KMS-11 (cell line): ENCODE measurements at regions not wholly inside any gene's neighbourhood (a gene's known extent, or its start where the extent isn't known, plus 50 kb on each side); places are given as distances from the start of the nearest gene placed in this dataset.
A peak's percentile ranks its signal among the peaks of the same experiment; 100 is the strongest.

Experiments
- H2AFZ ChIP-seq: fragments of 200-600 bp; sonication (generic); 2 replicates; pipeline ENCODE4 v1.6.1; 2016; ENCODE audit warnings: antibody characterized with exemption, mixed run types, low read depth
- H3K27ac ChIP-seq: fragments of 200-600 bp; sonication (generic); 2 replicates; pipeline ENCODE4 v1.6.1; 2016; ENCODE audit warnings: mild to moderate bottlenecking, mixed run types
- H3K27me3 ChIP-seq: fragments of 200-600 bp; sonication (generic); 2 replicates; pipeline ENCODE4 v1.6.1; 2017; ENCODE audit warnings: mild to moderate bottlenecking, low read depth, mixed run types, moderate library complexity; ENCODE audit not compliant: insufficient read depth
- H3K36me3 ChIP-seq: fragments of 200-600 bp; sonication (generic); 2 replicates; pipeline ENCODE4 v1.6.1; 2017; ENCODE audit warnings: mild to moderate bottlenecking, mixed run types; ENCODE audit not compliant: insufficient read depth
- H3K4me1 ChIP-seq: fragments of 200-600 bp; sonication (generic); 2 replicates; pipeline ENCODE4 v1.6.1; 2016; ENCODE audit warnings: mild to moderate bottlenecking, low read depth, mixed run types; ENCODE audit not compliant: poor library complexity, severe bottlenecking
- H3K4me2 ChIP-seq: fragments of 200-600 bp; sonication (generic); 2 replicates; pipeline ENCODE4 v1.7.0; 2016; ENCODE audit warnings: mild to moderate bottlenecking, mixed run types
- H3K4me3 ChIP-seq: fragments of 200-600 bp; sonication (generic); IDR thresholded peaks from 2 replicates; pipeline ENCODE4 v1.6.1; 2017; ENCODE audit warnings: low read depth, low read length, mixed read lengths; ENCODE audit not compliant: insufficient read depth
- H3K79me2 ChIP-seq: fragments of 200-600 bp; sonication (generic); 2 replicates; pipeline ENCODE4 v1.6.1; 2016; ENCODE audit warnings: low read depth, mixed run types; ENCODE audit not compliant: insufficient read depth
- H3K9ac ChIP-seq: fragments of 200-600 bp; sonication (generic); 2 replicates; pipeline ENCODE4 v1.6.1; 2016; ENCODE audit warnings: mild to moderate bottlenecking, mixed run types
- H4K20me1 ChIP-seq: fragments of 200-600 bp; sonication (generic); 2 replicates; pipeline ENCODE4 v1.6.1; 2016; ENCODE audit warnings: mild to moderate bottlenecking, mixed run types; ENCODE audit not compliant: insufficient read depth
- TF ChIP-seq, protein P1 (sequence below): fragments of 200-600 bp; sonication (generic); conservative IDR thresholded peaks from 2 replicates; pipeline ENCODE4 v1.6.1; 2017; ENCODE audit warnings: low read depth, mild to moderate bottlenecking, antibody characterized with exemption, low read length, moderate library complexity, mixed read lengths

DNA sequence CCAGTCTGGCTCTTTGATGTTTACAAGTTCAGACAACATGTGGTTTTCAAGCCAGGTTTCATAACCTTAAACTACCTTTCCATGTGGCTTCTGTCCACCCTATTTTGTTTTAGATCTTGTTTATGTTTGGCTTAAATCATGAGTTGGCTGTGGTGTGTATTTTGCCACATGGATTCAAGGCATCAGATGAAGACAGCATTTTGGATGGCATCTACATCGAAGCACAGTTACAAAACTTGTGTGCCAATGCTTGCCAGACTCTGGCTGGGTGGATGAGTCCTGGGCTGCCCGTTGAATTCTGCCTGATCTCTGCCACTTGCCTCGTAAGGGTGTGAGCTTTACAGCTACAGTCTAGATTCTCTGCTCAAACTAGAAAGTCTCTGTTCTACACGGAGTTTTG is 335.3 kb downstream of the MYCN start:
- Histone ChIP-seq H3K79me2 (no peaks in the 10 kb centered on the region), H3K27ac (no peak overlapping the region), H2AFZ (no peak overlapping the region), H3K4me2 (no peak overlapping the region), H3K4me3 (no peak overlapping the region), H3K36me3 (no peaks in the 10 kb centered on the region), H3K9ac (no peak overlapping the region), H3K27me3 (no peaks in the 10 kb centered on the region), H3K4me1 (peaks cover 51% of the 10 kb centered on the region), H4K20me1 (no peaks in the 10 kb centered on the region)
- TF ChIP-seq, protein P1, sequence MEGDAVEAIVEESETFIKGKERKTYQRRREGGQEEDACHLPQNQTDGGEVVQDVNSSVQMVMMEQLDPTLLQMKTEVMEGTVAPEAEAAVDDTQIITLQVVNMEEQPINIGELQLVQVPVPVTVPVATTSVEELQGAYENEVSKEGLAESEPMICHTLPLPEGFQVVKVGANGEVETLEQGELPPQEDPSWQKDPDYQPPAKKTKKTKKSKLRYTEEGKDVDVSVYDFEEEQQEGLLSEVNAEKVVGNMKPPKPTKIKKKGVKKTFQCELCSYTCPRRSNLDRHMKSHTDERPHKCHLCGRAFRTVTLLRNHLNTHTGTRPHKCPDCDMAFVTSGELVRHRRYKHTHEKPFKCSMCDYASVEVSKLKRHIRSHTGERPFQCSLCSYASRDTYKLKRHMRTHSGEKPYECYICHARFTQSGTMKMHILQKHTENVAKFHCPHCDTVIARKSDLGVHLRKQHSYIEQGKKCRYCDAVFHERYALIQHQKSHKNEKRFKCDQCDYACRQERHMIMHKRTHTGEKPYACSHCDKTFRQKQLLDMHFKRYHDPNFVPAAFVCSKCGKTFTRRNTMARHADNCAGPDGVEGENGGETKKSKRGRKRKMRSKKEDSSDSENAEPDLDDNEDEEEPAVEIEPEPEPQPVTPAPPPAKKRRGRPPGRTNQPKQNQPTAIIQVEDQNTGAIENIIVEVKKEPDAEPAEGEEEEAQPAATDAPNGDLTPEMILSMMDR = no peak

DNA sequence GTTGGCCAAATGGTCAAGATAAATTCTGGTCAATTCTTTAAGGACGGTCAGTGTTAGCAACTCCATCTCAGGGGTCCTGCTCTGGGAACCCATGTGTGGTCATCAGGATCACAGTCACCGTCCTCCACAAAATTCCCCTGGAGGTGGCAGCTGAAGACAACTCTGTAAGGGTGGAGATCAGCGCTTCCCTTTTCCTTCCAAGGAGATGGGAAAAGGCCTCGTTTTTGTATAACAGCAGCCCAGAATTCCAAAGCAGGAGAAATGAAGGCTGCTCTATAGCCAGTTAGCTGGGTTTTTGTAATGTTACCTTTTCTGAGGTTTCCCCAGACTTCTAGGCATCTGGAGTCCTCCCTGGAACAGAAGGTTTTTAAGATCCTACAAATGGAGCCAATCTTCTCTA is 334.8 kb downstream of the MYCN start:
- Histone ChIP-seq H2AFZ (no peak overlapping the region), H4K20me1 (no peaks in the 10 kb centered on the region), H3K27me3 (no peaks in the 10 kb centered on the region), H3K79me2 (no peaks in the 10 kb centered on the region), H3K4me1 (peaks cover 46% of the 10 kb centered on the region), H3K36me3 (no peaks in the 10 kb centered on the region), H3K4me3 (no peak overlapping the region), H3K27ac (no peak overlapping the region), H3K9ac (no peak overlapping the region), H3K4me2 (0 out of 2 replicates have a peak overlapping the region, but pooled peaks have one; percentile 1)
- TF ChIP-seq, protein P1 = no peak

DNA sequence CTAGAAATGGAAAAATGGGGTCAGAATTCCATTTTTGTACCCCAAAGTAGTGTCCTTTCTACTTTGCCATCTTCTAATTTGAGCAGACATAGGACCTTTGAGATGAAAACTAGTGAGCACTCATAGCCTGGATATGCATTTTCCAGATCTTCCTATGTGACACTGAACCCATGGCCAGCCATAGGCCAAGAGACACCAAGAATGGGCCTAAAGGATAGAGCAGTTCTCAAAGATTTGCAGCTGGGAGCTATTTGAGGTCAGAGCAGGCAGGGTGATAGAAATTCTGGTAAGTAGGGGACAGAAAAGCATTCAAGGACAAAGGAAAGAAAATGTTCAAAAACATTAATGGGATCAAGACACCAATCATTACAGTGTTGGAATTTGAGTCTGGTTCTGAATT is 332.8 kb downstream of the MYCN start:
- no peaks in the 10 kb centered on the region for H4K20me1 ChIP-seq
- H3K4me3 ChIP-seq = no peak overlapping the region
- H3K4me1 ChIP-seq = peaks cover 35% of the 10 kb centered on the region
- no peak overlapping the region for H3K4me2 ChIP-seq
- TF ChIP-seq, protein P1 = no peak
- H3K9ac ChIP-seq = no peak overlapping the region
- H2AFZ ChIP-seq = no peak overlapping the region
- H3K27me3 ChIP-seq = no peaks in the 10 kb centered on the region
- no peaks in the 10 kb centered on the region for H3K36me3 ChIP-seq
- no peak overlapping the region for H3K27ac ChIP-seq
- no peaks in the 10 kb centered on the region for H3K79me2 ChIP-seq

DNA sequence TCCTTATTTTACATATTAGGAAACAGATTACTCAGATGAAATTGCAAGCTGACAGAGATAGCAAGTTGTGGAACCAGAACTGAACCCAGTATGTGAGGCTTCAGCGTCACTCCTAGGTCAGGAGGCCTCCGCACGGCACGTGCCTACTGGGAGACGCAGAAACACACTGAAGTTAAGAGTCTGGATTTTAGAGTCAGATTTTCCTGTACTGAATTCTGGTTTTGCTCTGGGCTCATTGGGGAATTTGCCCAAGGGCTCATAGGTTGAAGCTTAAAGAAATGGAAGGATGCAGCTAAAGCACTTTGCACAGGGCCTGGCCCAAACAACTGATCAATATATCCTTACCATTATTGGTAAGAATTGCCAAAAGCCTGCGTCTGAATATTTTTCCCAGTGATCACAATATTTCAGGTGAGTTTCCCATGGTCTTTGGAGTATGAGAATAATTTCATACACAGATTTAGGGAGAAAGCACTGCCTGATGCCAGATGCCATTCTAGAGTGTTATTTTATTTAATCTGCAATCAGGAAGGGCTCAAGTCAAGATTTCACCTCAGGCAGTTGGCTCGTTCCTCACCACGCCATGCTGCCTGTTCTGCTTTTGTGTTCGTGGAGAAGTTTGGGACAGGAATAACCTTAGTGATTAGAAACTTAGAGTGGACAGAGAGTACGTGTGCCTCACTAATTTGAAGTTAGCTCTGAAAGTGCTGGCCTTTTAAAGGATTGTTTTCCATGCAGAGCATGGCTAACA is 331.9 kb downstream of the MYCN start:
- no peak overlapping the region for H3K27ac ChIP-seq
- H3K4me1 ChIP-seq = peaks cover 26% of the 10 kb centered on the region
- no peaks in the 10 kb centered on the region for H4K20me1 ChIP-seq
- no peak overlapping the region for H3K4me2 ChIP-seq
- H3K79me2 ChIP-seq = no peaks in the 10 kb centered on the region
- TF ChIP-seq, protein P1 = no peak
- no peak overlapping the region for H3K4me3 ChIP-seq
- H3K36me3 ChIP-seq = no peaks in the 10 kb centered on the region
- H2AFZ ChIP-seq = no peak overlapping the region
- no peak overlapping the region for H3K9ac ChIP-seq
- no peaks in the 10 kb centered on the region for H3K27me3 ChIP-seq
